ENCODE measurements at regions not wholly inside any gene's neighbourhood (a gene's known extent, or its start where the extent isn't known, plus 50 kb on each side); places are given as distances from the start of the nearest gene placed in this dataset.

DNA sequence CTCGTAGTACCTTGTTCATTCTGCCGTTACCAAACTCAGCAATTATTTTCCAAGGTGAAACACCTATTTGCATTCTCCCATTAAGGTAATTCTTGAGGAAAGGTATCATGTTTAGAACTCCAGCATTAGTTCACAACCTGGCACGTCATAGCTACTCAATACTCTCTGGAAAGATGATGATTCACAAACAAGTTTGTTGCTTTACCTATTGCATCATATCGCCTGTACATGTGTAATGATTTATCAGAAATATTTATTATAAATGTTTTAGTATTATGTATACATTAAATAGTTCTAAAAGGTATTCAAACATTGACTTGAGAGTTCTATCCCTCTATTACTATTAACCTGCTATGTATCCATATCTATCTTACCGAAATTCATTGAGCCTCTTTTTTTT is 658.3 kb upstream of the PITX2 start:
- TF ChIP-seq, protein P1, sequence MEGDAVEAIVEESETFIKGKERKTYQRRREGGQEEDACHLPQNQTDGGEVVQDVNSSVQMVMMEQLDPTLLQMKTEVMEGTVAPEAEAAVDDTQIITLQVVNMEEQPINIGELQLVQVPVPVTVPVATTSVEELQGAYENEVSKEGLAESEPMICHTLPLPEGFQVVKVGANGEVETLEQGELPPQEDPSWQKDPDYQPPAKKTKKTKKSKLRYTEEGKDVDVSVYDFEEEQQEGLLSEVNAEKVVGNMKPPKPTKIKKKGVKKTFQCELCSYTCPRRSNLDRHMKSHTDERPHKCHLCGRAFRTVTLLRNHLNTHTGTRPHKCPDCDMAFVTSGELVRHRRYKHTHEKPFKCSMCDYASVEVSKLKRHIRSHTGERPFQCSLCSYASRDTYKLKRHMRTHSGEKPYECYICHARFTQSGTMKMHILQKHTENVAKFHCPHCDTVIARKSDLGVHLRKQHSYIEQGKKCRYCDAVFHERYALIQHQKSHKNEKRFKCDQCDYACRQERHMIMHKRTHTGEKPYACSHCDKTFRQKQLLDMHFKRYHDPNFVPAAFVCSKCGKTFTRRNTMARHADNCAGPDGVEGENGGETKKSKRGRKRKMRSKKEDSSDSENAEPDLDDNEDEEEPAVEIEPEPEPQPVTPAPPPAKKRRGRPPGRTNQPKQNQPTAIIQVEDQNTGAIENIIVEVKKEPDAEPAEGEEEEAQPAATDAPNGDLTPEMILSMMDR (IDR thresholded peaks at IDR 0.05) = no peak
- no peak for TF ChIP-seq POLR2A (IDR thresholded peaks at IDR 0.05)
